Activated naive CD4-positive, alpha-beta T cell treated with anti-CD3 and anti-CD28 coated beads, Interleukin-2, amount 10 ng/mL, durations not matched to agents 7 days and 5 days (primary cell): ENCODE measurements at regions not wholly inside any gene's neighbourhood (a gene's known extent, or its start where the extent isn't known, plus 50 kb on each side); places are given as distances from the start of the nearest gene placed in this dataset.
"Not testable (repeated sequence)": the region's sequence is repeated elsewhere in the genome, so short reads cannot be mapped to it uniquely, and the experiment has no call there.

Source experiments
- CTCF ChIA-PET: fragments of 350-600 bp; sonication (Branson Sonifier 250); formaldehyde crosslinking; loops from one replicate; lab custom pipeline; 2021; ENCODE audit warnings: antibody characterized with exemption; lab: Charles Lee
- DNase-seq: peaks from one replicate; pipeline ENCODE4 v3.0.0-alpha.2; 2020
- H3K27ac Mint-ChIP-seq: one replicate; pipeline ENCODE4 v1.8.0; 2021; ENCODE audit warnings: mild to moderate bottlenecking, moderate library complexity, mixed read lengths
- H3K27me3 Mint-ChIP-seq: one replicate; pipeline ENCODE4 v1.8.0; 2021; ENCODE audit warnings: mild to moderate bottlenecking, mixed read lengths
- H3K36me3 Mint-ChIP-seq: one replicate; pipeline ENCODE4 v1.8.0; 2021; ENCODE audit warnings: mixed read lengths
- H3K4me1 Mint-ChIP-seq: one replicate; pipeline ENCODE4 v1.8.0; 2021; ENCODE audit warnings: mixed read lengths
- H3K4me3 Mint-ChIP-seq: one replicate; pipeline ENCODE4 v1.8.0; 2021; ENCODE audit warnings: mild to moderate bottlenecking, moderate library complexity, mixed read lengths
- H3K9me3 Mint-ChIP-seq: one replicate; pipeline ENCODE4 v1.8.0; 2021; ENCODE audit warnings: mixed read lengths

DNA sequence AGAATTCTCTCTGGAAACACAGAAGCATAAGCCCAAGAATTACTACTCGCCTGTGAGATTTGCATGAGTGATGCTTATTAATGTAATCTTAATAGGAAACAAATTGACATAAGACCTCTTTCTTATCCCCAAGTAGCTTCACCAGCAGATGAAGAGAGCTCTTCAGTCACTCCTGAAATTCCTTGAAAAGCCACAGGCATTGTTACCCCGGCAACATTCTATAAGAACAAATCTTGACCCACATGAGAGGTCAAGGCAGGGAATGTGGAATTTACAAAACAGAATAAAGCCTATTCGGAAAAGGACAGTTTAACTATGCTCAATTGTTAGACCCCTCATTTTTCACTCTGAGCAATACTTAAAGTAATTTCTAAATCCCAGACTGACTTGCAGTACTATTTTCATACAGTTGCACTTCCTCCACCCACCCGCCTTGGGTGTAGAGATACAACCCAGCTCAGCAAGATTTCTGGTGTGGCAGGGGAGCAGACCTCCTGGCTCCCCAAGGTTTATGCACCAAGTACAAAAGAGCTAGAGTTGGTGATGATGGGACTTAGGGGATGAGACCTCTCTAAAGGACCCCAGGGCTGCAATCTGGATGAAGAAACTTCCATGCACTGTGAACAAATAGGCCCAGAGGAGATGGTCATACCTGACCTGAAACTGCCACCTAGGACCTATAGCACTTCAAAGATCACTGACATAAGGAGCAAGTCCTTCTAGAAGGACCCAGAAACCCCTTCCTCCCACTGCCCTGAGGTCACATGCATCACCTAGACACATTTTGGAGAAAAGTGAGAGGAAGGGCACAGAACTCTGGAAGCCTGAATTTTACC lies 242.1 kb downstream of the ZNF608 start:
- no peaks in the 10 kb centered on the region for H3K4me1 Mint-ChIP-seq
- H3K27ac Mint-ChIP-seq: no peak overlapping the region
- no peak overlapping the region for H3K4me3 Mint-ChIP-seq
- CTCF ChIA-PET: no interaction called here
- H3K36me3 Mint-ChIP-seq: no peaks in the 10 kb centered on the region
- no peak for DNase-seq
- H3K9me3 Mint-ChIP-seq: no peaks in the 10 kb centered on the region
- no peaks in the 10 kb centered on the region for H3K27me3 Mint-ChIP-seq

DNA sequence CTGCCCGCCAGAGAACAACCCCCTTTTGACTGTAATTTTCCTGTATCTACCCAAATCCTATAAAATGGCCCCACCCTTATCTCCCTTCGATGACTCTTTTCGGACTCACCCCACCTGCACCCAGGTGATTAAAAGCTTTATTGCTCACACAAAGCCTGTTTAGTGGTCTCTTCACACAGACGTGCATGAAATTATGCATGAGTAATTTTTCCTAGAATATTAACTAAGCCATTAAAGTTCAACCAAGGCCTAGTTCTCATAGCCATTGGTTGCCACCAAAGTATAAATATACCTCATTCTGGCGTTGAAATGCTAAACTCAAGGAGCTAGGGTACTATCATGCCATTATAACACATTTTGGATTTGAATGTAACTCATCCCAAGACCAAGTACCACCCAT lies 243.9 kb downstream of the ZNF608 start:
- Mint-ChIP-seq H3K36me3 (no peaks in the 10 kb centered on the region), H3K4me1 (no peaks in the 10 kb centered on the region), H3K9me3 (no peaks in the 10 kb centered on the region), H3K4me3 (no peak overlapping the region), H3K27ac (no peak overlapping the region), H3K27me3 (no peaks in the 10 kb centered on the region)
- DNase-seq: no peak
- CTCF ChIA-PET: no interaction called here

DNA sequence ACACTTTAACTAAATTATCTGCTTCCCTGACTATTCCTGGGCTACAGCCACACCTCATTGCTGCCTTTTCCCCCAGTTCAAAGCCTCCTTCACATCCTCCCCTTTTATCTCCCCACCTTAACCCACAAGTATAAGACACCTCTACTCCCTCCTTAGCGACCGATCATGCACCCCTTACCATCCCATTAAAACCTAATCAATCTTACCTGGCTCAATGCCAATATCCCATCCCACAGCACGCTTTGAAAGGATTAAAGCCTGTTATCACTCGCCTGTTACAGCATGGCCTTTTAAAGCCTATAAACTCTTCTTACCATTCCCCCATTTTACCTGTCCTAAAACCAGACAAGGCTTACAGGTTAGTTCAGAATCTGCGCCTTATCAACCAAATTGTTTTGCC lies 246.6 kb downstream of the ZNF608 start:
- H3K9me3 Mint-ChIP-seq, H3K27ac Mint-ChIP-seq, H3K4me3 Mint-ChIP-seq, H3K4me1 Mint-ChIP-seq, H3K36me3 Mint-ChIP-seq, H3K27me3 Mint-ChIP-seq, CTCF ChIA-PET, DNase-seq: not testable (repeated sequence)

DNA sequence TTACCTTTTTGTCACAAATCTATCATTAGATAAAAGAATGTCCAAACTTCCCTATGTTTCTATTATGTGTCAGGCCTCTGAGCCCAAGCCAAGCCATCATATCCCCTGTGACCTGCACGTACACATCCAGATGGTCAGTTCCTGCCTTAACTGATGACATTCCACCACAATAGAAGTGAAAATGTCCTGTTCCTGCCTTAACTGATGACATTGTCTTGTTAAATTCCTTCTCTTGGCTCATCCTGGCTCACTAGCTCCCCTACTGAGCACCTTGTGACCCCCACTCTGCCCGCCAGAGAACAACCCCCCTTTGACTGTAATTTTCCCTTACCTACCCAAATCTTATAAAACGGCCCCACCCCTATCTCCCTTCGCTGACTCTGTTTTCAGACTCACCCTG lies 249.5 kb downstream of the ZNF608 start:
- H3K4me3 Mint-ChIP-seq, H3K27ac Mint-ChIP-seq, H3K4me1 Mint-ChIP-seq, DNase-seq, H3K36me3 Mint-ChIP-seq, CTCF ChIA-PET, H3K27me3 Mint-ChIP-seq, H3K9me3 Mint-ChIP-seq: not testable (repeated sequence)

DNA sequence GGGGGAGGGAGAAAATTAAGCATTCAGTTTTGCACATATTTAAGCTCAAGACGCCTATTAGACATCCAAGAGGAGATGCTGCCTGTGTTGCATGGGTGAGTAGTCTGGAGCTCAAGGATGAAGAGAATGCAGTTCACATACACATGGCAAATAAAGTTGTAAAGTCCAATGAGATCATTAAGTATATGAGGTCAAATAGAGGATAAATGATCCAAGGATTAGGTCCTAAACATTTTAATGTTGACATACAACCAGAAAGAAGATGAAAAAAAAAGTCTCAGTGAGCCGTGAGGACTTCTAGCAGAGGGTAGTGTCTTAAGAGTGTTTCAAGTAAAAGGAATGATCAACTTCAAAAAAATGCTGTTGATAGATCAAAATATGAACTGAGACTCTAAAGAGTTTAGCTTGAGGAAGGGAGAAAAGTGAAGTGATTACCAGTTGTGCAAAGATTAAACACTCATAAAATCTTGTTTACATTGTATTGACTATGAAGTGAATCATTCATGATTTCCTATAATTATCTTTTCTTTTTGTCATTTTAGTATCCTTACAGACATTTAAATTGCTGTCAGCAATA lies 251.8 kb downstream of the ZNF608 start:
- Mint-ChIP-seq H3K4me3 (no peak overlapping the region), H3K9me3 (peaks cover 8% of the 10 kb centered on the region), H3K4me1 (no peaks in the 10 kb centered on the region), H3K27me3 (no peaks in the 10 kb centered on the region), H3K27ac (no peak overlapping the region), H3K36me3 (no peaks in the 10 kb centered on the region)
- CTCF ChIA-PET: no interaction called here
- no peak for DNase-seq

DNA sequence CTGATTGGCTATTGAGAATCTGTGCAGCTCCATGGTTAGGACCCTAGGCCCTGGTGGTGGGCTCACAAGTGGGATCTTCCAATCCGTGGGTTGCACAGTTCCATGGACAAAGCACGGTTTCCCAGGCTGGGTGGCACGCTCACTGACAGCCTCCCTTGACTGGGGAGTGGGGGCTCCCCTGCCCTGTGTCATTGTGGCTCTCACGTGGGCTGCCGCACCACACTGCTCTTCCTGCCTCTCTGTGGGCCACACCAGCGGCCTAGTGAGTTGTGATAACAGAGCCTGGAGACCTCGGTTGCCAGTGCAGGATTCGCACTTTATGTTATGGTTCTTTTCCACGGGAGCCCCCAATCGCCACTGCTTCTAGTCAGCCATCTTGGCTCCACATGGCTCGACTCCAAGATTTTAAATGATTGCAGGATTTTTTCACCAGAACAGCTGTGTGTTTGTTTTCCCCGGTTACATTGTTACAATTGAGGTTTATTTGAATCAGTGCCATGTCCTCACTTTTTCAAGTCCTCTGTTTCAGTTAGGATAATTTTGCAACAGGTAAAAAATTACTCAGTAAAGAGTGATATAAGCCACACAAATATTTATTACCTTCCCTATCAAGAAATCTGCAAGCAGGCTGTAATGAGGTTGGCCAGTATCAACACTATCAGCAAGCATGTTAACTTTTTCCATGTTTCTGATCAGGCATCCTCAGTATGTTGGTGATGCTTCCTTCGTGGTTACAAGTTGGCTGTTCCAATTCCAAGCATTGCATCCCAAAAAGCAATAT lies 253.8 kb downstream of the ZNF608 start:
- CTCF ChIA-PET: no interaction called here
- no peak for DNase-seq
- Mint-ChIP-seq H3K4me3 (no peak overlapping the region), H3K27ac (no peak overlapping the region), H3K4me1 (no peaks in the 10 kb centered on the region), H3K9me3 (peaks cover 13% of the 10 kb centered on the region), H3K27me3 (no peaks in the 10 kb centered on the region), H3K36me3 (no peaks in the 10 kb centered on the region)

DNA sequence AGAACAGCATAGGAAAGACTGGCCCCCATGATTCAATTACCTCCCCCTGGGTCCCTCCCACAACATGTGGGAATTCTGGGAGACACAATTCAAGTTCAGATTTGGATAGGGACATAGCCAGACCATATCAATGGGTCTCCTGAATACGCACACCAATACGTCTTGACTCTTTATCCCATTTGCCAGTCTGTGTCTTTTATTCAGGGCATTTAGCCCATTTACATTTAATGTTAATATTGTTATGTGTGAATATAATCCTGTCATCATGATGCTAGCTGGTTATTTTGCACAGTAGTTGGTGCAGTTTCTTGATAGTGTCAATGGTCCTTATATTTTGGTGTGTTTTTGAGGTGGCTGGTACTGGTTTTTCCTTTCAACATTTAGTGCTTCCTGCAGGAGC lies 256.1 kb downstream of the ZNF608 start:
- H3K36me3 Mint-ChIP-seq, H3K27me3 Mint-ChIP-seq, CTCF ChIA-PET, H3K27ac Mint-ChIP-seq, DNase-seq, H3K4me3 Mint-ChIP-seq, H3K4me1 Mint-ChIP-seq: not testable (repeated sequence)
- peaks cover 13% of the 10 kb centered on the region for H3K9me3 Mint-ChIP-seq

DNA sequence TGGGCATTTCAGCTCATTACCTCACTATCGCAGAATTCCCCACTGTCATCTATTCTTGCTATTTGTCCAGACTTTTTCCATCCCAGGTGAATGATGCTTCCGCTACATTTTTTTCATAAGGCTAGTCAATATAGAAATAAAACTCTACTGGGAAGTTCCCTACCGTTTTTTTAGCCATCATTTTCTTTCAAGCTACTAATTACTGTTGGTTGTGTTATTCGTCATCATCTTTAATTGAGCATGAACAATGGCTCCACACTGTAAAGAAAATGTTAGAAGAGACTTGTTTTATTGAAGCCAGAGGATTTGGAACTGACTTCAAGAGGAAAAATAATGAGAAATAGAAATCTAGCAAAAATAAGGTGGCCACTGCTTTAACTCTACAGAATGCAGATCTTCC lies 265.0 kb downstream of the ZNF608 start:
- no peak overlapping the region for H3K27ac Mint-ChIP-seq
- no peak overlapping the region for H3K4me3 Mint-ChIP-seq
- H3K4me1 Mint-ChIP-seq: no peaks in the 10 kb centered on the region
- CTCF ChIA-PET: no interaction called here
- H3K9me3 Mint-ChIP-seq: no peaks in the 10 kb centered on the region
- no peak for DNase-seq
- no peaks in the 10 kb centered on the region for H3K27me3 Mint-ChIP-seq
- H3K36me3 Mint-ChIP-seq: no peaks in the 10 kb centered on the region

DNA sequence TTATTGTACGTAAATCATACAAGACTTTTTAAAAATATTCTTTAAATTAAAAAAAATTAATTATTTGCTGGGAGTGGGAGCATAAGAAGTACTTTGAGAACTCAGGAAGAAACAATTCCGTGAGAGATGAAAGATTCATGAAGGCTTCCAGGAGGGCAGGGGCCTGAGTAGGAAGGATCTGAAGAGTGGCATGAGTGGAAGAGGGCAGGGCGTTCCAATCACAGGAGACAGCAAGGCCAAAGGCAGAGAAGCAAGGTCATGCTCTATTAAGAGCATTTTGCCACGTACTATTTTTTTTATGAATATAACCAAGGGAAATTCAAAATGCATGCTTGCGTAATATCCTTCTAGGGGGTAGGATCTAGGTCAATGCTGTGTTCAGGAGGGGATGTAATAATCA lies 265.5 kb downstream of the ZNF608 start:
- Mint-ChIP-seq H3K27me3 (no peaks in the 10 kb centered on the region), H3K27ac (no peak overlapping the region), H3K4me3 (no peak overlapping the region), H3K4me1 (no peaks in the 10 kb centered on the region), H3K9me3 (no peaks in the 10 kb centered on the region), H3K36me3 (no peaks in the 10 kb centered on the region)
- CTCF ChIA-PET: no interaction called here
- no peak for DNase-seq

DNA sequence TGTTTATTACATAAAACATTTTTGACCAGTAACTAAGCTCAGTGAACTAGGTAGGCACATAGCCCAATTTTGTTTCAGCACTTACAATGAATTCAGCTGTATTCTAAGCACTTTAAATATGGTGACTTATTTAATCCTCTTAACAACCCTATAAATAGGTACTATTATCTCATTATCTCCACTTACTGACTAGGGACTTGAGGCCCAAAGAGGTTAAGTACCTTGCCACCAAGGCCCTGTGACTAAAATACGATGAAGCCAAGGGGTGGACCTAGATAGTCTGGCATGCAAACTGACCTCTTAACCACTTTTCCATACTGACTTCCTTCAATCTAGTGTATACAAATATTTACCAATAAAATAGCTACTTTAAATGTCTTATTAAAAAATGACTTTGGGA lies 266.4 kb downstream of the ZNF608 start:
- Mint-ChIP-seq H3K4me3 (no peak overlapping the region), H3K27ac (no peak overlapping the region), H3K9me3 (no peaks in the 10 kb centered on the region), H3K4me1 (no peaks in the 10 kb centered on the region), H3K36me3 (no peaks in the 10 kb centered on the region), H3K27me3 (no peaks in the 10 kb centered on the region)
- CTCF ChIA-PET: no interaction called here
- no peak for DNase-seq

DNA sequence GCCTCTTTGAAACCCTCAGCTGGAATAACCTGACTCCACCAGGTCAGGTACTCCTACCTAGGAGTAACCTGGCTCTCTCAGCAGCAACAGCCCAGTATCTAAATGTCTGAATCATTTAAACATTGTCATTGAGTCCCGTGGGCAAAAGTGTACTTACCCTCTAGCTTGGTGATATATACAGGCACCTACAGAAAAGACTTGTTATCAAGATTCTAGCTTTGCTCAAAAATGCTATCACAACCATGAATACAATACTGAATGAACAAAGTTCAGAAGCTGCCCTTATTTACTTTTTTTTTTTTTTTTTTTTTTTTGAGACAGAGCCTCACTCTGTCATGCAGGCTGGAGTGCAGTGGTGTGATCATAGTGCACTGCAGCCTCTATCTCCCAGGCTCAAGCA lies 268.2 kb downstream of the ZNF608 start:
- CTCF ChIA-PET: no interaction called here
- Mint-ChIP-seq H3K4me3 (no peak overlapping the region), H3K27ac (no peak overlapping the region)

DNA sequence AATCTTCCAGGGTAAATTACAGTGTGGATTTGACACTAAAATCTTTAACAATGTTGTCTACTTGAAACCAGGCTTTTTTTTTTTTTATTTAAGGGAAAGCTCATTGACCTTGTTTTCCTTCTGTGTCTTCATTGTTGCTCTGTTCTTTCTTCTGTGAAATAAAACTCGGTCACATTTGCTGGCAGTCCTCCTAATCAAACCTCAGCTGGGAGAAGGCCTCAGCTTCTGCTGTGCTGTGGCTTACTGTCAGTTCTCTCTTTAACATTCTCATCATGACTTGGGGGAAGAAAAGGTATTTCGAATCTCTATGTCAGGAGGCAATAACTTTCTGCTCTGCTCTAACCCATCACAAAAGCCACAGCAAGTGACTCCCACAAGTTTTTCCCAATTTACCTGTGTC lies 268.9 kb downstream of the ZNF608 start:
- H3K4me3 Mint-ChIP-seq: no peak overlapping the region
- DNase-seq: no peak
- no peaks in the 10 kb centered on the region for H3K36me3 Mint-ChIP-seq
- no peaks in the 10 kb centered on the region for H3K4me1 Mint-ChIP-seq
- H3K27ac Mint-ChIP-seq: no peak overlapping the region
- H3K9me3 Mint-ChIP-seq: no peaks in the 10 kb centered on the region
- H3K27me3 Mint-ChIP-seq: no peaks in the 10 kb centered on the region
- CTCF ChIA-PET: no interaction called here

More for the DNA sequence above, 268.2 kb downstream of the ZNF608 start:
- no peaks in the 10 kb centered on the region for H3K9me3 Mint-ChIP-seq
- DNase-seq: no peak
- no peaks in the 10 kb centered on the region for H3K36me3 Mint-ChIP-seq
- H3K27me3 Mint-ChIP-seq: no peaks in the 10 kb centered on the region
- H3K4me1 Mint-ChIP-seq: no peaks in the 10 kb centered on the region

DNA sequence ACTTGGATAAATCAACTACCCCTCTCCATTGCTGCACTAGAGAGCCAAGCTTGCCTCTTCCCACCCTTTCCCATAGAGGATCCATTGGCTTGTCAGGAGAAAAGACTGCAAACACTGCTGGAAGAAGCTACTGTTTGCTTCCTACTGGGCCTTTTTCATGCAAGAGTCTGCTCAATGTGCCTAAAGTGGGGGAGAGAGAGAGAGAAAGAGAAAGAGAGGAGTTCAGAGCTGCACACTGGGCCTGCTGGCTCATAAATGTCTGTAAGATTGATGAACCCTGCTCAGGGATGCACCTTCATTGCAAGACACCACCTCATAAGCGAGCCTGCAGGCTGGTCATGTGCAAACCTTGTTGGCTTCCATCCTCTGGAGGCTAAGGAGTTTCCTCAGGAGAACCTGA lies 269.4 kb downstream of the ZNF608 start:
- Mint-ChIP-seq H3K36me3 (no peaks in the 10 kb centered on the region), H3K27me3 (no peaks in the 10 kb centered on the region), H3K4me3 (no peak overlapping the region), H3K27ac (no peak overlapping the region), H3K4me1 (no peaks in the 10 kb centered on the region), H3K9me3 (no peaks in the 10 kb centered on the region)
- DNase-seq: no peak
- CTCF ChIA-PET: no interaction called here

DNA sequence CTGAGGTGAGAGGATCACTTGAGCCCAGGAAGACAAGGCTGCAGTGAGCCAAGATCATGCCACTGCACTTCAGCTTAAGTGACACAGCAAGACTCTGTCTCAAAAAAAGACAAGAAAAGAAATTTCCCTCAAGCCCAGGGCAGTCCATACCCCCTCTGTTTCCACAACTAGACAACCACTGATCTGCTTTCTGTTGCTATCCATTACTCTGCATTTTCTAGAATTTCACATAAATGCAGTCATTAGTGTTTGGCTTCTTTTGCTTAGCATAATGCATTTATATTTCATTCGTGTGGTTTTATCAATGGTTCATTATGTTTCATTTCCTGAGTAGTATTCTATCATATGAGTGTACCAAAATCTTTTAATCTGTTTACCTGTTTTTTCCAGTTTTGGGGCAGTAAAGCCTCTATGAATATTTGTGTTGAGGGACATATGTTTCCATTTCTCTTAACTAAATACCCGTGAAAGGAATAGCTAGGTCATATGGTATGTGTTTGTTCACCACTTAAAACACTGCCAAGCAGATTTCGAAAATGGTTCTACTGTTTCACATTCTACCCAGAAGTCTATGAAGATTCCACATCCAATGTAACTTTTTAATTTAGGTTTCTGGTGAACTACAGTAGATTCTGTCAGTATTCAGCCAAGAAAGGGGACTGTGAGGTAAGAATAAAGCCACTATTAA lies 271.8 kb downstream of the ZNF608 start:
- no peak overlapping the region for H3K4me3 Mint-ChIP-seq
- H3K9me3 Mint-ChIP-seq: no peaks in the 10 kb centered on the region
- H3K27ac Mint-ChIP-seq: no peak overlapping the region
- CTCF ChIA-PET: no interaction called here
- H3K27me3 Mint-ChIP-seq: no peaks in the 10 kb centered on the region
- no peaks in the 10 kb centered on the region for H3K4me1 Mint-ChIP-seq
- H3K36me3 Mint-ChIP-seq: no peaks in the 10 kb centered on the region
- no peak for DNase-seq
